Astrocyte (in vitro differentiated cells and primary cell): ENCODE measurements at regions not wholly inside any gene's neighbourhood (a gene's known extent, or its start where the extent isn't known, plus 50 kb on each side); places are given as distances from the start of the nearest gene placed in this dataset.

Experiments
- EZH2 ChIP-seq: IDR thresholded peaks from 2 replicates; pipeline ENCODE4 v1.6.1; 2012; ENCODE audit warnings: mild to moderate bottlenecking, low read length, inconsistent platforms; ENCODE audit not compliant: insufficient read depth
- TF ChIP-seq, protein P1 (sequence below): IDR thresholded peaks from 2 replicates; pipeline ENCODE4 v1.5.1; 2011; ENCODE audit warnings: low read depth, mild to moderate bottlenecking, inconsistent platforms, low read length, moderate library complexity; ENCODE audit not compliant: insufficient read depth

- no peak for TF ChIP-seq EZH2
- TF ChIP-seq, protein P1, sequence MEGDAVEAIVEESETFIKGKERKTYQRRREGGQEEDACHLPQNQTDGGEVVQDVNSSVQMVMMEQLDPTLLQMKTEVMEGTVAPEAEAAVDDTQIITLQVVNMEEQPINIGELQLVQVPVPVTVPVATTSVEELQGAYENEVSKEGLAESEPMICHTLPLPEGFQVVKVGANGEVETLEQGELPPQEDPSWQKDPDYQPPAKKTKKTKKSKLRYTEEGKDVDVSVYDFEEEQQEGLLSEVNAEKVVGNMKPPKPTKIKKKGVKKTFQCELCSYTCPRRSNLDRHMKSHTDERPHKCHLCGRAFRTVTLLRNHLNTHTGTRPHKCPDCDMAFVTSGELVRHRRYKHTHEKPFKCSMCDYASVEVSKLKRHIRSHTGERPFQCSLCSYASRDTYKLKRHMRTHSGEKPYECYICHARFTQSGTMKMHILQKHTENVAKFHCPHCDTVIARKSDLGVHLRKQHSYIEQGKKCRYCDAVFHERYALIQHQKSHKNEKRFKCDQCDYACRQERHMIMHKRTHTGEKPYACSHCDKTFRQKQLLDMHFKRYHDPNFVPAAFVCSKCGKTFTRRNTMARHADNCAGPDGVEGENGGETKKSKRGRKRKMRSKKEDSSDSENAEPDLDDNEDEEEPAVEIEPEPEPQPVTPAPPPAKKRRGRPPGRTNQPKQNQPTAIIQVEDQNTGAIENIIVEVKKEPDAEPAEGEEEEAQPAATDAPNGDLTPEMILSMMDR: no peak
These were observed 79.8 kb upstream of the GRK3 start for GRCh38 chr22:25484521-25485315.
